AML-193 (cell line): ENCODE measurements at regions not wholly inside any gene's neighbourhood (a gene's known extent, or its start where the extent isn't known, plus 50 kb on each side); places are given as distances from the start of the nearest gene placed in this dataset.

Experiments
- DNase-seq, 2 experiments: peaks; one replicate each; lab custom pipeline; 2025; lab: John Stamatoyannopoulos, UW

DNA sequence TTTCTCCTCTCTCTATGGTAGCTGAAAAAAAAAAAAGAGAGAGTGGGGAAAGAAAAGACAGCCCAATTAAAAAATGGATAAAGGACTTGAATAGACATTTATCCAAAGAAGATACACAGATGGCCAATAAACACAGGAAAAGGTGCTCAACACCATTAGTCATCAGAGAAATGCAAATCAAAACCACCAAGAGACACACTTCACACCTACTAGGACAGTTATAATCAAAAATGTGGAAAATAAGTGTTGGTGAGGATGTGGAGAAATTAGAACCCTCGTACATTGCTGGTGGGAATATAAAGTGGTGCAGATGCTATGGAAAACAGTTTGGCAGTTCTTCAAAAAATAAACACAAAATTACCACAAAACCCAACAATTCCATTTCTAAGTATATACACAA lies 172.4 kb upstream of the GRIN2B start:
- DNase-seq = no peak

DNA sequence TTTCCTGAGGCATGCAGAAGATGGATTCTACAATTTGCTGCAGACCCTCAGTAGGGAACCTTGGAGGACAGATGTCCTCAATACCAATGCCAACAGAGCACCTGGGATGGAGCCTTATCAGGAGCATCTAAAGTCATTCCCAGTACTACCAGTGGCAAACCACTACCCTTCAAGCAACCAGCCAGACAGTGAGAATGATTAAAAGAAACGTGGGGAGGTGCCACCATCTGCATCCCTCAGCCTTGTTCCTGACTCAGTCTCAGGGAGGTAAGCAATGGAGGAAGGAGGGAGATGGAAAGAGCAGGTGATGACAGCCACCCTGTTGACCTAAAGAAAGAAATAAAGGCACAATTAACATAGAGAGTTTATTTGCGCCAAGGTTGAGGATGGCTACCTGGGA lies 175.2 kb upstream of the GRIN2B start:
- DNase-seq = no peak

DNA sequence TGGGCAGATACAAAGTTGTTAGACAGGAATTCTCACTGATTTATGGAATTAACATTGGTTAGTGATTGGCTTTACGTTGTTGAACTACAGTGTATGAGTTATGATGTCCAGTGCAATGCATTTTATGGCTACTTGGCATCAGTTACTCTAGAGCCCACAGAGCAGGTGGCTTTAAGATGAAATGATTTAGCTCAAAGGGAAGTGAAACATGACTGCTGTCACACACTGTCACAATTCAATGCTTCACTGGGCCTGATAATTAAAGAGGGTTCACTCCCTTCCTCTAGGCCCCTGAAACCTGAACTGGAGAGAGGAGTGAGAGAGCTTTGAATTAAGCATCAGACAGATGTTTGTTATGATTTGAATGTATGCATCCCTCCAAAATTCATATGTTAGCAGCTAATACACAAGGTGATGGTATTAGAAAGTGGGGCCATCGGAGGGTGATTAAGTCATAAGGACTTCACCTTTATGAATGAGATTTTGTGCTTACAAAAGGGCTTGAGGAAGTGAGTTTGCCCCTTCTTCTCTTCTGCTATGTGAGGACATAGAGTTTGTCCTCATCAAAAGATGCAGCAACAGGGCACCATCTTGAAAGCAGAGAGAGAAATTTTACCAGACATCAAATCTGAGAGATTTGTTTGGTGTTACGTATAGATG lies 175.8 kb upstream of the GRIN2B start:
- DNase-seq = no peak

DNA sequence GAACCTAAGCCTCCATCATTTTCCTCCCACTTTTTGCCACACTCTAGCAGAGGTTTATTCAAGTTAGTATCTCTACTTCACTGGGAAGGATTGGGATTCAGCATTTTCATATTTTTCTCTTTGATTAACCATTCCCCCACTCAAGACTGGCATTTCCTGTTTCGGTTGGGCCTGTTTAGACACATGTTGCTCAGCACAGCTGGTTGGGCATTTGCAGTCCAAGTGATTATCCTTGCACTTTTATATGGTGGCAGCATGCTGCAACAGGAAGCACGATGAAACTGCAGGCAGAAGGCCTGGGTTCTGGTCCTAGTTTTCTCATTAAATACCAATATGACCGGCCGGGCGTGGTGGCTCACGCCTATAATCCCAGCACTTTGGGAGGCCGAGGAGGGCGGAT lies 182.9 kb upstream of the GRIN2B start:
- no peak for DNase-seq

DNA sequence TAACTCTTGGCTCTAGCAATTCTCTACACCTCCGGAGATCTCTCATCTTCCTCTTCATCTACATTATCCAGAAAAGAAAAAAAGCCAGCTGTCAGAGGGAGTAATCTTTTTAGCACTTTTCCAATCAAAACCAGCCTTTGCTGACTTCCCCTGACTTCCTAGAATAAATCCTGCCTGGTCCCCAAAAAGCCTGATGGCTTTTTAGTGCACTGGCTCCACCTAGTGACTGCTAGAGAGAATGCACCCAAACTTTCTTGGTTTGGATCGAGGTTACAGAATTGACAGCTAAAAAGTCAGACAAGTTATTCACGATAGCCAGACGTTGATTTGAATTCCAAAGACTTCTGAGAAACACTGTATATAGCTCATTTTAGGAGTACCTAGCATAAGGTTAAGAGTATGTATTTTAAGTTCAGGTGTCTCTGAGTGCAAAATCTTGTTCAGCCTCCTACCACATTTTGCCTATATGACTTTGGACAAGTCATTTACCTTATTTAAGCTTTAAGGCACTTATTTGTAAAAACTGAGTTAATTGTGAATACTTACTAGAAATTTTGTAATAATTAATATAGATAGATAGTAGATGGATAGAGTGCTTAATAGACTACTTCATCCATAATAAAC lies 185.7 kb upstream of the GRIN2B start:
- DNase-seq = peak; percentile 25 to 57

DNA sequence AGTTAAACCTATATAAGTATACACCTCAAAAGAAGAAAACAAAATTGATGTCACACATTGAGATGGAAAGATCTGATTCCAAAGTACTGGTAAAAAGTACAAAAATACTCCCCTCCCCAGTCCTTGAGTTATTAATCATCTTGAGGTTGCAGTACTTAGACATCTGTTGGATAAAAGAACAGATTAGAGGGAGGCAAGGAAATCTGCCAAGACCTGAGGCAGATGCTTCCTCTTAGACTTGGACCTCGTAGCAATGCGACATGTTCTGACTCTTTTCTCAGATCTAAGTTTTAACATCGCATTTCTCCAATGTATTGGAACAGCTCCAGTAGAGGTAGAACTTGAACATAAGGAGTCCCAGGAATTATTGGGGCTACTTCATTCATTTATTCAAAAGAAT lies 187.9 kb upstream of the GRIN2B start:
- DNase-seq = no peak

DNA sequence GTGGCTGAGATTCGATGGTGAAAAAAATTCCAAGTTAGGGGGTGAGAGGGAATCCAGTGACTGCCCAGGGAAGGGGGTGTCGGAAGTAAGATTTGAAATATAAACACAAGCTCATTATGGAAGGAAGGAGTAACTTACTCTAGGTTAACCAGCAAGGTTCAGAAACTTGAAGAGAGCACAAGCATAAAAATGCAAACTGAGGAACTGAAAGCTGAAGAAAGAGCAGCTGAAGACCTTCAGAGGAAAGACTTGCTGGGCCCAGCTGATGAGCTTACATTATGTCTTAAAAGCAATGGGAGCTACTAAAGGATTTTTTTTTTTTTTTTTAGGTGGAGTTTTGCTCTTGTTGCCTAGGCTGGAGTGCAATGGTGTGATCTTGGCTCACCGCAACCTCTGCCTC lies 189.7 kb upstream of the GRIN2B start:
- no peak for DNase-seq

DNA sequence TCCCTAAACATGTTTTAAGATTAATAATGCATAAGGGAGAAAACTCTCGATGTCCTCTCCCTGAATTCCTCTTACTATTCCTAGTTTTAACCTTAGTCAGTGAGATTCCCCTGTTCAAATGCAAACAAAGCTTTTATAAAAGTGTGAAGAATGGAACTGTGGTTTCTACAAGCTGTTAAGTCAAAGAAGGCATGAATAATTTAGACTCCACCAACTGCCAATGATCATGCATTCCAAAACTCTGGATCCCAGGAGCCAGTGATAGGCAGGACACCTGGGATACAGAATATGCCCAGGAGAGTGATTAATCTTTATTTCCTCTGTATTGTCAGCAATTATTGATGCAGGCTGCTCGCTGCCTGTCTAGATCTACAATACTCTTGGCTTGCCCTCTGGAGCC lies 190.3 kb upstream of the ATF7IP start:
- DNase-seq = no peak

DNA sequence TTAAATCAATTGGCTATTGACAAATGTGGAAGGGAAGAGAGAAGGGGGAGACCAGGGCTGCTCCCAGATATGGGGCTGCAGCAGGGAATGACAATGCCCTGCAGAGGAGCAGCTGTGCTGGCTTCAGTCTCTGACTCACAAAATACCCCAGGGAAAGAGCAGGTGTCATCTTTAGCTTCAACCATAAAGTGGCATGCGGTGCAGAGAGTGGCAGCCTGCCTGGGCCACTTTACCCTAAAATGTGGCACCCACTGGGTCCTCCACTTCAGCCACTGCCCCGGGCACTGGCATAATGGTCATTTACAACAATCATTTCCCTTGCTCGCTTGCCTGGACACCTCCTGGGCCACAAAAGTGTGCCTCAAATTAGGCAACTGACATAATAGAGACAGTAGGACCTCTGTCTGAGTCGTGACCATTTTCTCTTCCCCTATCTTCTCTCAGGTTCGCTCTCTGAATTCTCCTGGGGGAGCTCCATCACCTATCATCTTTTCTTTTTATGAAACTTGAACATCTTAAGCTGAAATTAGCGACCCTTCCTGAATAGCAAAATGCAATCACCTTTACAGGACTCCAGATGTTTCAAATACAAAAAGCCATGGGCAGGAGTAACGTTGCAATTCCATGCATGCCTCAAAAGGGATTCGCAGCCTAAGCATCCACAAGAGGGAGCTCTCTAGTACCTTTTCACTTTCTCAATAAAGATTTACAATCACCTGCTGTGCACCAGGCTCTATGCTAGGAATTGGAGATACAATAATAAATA lies 179.9 kb upstream of the ATF7IP start:
- DNase-seq = peak; percentile 16 to 38

DNA sequence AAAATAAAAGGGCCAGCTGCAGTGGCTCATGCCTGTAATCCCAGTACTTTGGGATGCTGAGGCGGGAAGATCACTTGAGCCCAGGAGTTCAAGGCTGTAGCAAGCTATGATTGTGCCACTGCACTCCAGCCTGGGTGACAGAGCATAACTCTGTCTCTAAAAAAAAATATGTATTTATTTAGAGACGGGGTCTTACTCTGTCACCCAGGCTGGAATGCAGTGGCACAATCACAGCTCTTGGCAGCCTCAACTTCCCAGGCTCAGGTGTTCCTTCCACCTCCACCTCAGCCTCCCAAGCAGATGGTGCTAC lies 179.3 kb upstream of the ATF7IP start:
- DNase-seq = no peak

DNA sequence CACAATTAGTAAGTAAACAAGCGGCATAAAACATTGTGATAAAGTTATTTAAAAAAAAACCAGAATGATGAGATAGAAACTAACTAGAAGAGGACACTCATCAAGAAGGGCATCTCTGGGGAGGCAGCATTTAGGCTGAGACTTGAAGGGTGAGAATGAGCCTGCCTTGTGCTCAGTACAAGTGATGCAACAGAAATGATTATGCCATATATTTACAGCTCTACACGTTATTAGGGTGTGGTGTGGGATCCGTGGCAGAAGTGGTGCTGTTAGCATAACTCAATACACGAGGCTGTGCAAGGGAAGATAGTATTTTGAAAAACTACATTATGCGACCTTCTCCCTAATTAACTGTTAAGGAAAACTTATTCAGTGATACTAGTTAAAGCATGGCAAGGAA lies 178.5 kb upstream of the ATF7IP start:
- no peak for DNase-seq

DNA sequence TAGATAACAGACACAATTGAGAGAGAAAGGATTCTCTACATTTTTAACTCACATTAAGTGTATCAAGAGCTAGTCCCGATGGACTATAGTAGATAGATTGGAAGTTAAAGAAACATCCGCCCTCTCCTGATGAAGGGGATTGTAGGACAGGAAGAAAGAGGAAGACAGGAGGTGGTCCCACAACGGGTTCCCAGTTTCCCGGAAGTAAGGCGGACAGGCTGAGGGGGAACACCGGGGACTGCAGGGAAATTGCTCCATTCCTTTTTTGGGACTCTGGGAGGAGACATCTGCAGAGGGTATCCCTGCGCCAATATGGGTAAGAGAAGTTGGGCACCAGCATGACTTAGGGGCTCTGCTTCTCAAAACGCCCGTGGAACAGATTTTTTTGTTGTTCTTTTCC lies 177.5 kb upstream of the ATF7IP start:
- DNase-seq = no peak

DNA sequence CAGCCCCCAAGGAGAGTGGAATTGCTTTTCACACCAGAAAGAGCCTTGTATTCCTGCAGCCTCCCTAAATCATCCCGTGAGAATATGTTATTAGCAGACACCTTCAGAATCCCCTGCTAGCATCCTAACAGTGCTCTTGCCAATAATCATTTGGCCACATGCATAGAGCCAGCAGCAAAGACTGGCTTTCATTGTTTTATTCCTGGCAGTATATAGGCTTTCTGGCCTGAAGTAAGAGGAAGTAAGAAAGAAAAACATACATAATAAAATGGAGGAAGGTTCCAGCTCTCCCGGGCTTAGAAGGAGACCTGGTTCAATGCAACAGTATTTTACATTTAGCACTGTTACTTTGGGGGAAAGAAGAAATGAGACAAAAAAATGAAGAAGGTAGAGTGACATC lies 176.7 kb upstream of the ATF7IP start:
- DNase-seq = no peak

DNA sequence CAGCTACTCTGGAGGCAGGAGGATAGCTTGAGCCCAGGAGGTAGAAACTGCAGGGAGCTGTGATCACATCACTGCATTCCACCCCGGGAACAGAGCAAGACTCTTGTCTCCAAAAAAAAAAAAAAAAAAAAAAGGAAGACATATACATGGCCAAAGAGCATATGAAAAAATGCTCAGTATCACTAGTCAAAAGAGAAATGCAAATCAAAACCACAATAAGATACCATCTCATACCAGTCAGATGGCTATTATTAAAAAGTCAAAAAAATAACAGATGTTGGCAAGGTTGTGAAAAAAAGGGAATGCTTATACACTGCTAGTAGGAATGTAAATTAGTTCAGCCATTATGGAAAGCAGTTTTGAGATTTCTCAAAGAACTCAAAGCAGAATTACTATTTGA lies 174.8 kb upstream of the ATF7IP start:
- no peak for DNase-seq

DNA sequence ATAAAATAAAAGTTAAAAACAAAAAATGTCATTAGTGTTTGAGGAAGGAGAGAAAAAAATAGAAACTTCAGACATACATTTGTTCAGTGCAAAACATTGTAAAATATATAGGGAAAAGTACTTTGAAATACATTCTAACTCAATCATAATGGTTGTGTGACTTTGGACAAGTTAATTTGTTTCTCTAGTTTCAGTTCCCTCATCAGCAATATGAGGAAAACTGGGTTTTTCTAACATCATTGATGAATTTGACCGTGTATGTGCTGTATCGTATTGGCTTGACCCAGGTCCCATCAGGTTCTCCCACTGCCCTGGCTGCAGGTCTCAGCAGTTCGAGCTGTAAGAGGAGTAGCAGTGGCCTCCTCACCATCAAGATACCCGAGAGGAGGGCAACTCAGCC lies 173.9 kb upstream of the ATF7IP start:
- DNase-seq = no peak

DNA sequence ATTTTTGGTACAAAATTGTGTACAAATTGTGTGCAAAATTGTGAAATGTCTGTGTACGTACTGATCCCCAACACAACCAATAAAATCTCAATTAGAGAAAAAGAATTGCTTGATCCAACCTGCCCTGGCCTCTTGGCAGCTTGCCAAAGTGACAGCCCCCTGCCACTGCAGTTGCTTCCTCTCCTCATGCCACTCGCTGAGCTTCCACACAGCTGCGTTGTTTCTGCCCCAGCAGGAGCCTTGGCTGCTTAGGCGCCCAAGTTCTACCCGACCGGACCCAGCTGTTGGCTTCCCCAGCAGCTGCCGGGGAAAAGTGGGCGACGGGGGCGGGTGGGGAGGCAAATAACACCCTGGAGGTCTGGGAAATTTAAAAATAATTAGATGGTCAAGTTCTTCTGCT lies 171.8 kb upstream of the ATF7IP start:
- no peak for DNase-seq

DNA sequence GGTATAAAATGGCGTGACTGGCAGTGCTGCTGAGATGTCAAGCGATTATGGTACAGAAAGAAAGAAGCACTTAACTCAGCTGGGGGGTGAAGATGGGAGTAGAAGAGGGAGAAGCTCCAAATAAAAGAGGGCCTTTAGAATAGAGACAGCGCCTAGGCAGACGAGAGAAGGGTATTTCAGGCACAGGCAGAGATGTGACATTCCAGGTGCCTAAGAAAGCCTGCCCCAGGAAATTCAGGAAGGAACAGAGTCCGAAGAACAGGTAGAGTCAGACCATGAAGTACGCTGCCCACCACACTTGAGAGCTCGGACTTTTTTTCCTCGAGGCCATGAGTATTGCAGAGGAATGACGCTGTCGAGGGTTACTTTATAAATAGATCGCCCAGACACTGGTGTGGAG lies 170.9 kb upstream of the ATF7IP start:
- no peak for DNase-seq

DNA sequence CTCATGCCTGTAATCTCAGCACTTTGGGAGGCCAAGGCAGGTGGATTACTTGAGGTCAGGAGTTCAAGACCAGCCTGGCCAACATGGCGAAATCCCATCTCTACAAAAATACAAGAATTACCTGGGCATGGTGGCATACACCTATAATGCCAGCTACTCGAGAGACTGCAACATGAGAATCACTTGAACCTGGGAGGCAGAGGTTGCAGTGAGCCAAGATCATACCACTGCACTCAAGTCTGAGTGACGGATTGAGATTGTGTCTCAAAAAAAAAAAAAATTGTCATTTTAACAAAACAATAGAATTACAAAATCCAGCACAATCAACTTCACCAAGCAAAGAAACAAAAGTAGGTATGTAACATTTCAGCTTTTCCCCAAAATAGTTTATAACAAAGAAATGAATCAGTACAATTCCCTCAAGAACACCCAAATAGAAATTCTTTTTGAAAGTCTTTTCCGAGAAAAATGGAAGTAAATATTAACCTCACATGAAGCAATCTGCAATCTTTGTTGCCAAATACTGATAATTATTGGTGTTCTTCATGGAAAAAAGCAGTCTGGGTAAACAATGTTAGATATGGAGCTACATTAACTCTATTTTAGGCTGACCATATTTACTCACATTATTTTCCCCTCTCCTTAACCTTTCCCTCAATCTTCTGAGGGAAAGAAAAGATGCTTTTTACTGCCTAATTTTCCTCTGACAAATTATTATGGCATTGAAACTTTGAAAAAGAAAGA lies 165.9 kb upstream of the ATF7IP start:
- DNase-seq = no peak

DNA sequence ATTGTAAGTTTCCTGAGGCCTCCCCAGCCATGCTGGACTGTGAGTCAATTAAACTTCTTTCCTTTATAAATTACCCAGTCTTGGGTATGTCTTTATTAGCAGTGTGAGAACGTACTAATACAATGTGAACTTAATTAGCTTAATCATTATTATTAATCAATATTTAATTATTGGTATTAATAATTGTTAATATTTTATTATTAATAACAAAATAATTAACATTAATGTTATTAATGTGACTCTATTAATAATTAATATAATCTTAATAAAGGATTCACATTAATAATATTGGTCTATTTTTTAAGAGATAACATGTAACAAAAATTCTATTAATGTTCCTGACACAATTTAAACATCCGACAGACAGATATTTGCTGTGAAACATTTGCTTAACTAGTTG lies 164.9 kb upstream of the ATF7IP start:
- no peak for DNase-seq

DNA sequence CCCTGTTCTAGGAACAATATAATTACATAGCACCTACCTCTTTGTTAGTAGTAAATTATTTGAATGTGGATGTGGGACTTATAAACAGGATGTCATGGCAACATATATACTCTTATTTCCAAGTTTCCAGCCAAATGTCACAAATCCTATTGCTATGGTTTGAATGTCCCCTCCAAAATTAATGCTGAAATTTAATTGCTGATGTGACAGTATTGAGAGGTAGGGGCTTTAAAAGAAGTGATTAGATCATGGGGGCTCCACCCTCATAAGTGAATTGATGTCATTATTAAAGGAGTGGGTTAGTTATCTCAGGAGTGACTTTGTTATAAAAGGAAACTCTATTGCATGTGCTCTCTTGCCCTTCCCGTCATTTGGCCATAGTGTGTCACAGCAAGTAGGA lies 164.2 kb upstream of the ATF7IP start:
- no peak for DNase-seq

DNA sequence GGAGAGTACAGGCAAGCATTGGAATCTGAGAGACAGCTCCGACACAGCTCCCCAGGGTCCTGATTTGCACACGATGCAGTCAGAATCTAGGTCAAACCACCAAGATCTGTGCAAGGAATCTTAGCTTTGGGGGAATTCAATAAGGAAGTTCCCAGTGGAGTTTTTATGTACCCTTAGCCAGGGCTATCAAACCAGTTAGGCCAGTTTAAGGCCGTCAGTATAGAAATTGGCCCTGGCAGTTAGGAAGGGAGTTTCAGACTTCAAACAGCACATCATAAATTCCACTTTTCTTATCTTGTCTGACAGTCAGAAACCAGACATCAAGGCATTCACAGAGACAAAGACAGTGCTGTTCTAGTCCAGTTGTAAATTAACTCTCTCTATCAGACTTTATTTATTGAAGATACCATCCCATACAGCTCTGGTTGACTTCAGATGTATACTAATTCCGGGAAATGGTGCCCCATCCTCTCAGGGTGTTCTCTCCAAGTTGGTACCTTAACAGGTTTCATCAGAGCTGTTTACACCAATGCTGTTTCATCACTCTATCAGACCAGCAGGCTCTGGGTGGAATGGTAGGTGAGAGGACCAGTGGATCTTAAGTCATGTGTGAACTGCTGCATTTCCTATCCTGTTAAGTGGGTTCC lies 157.5 kb upstream of the ATF7IP start:
- DNase-seq = no peak

DNA sequence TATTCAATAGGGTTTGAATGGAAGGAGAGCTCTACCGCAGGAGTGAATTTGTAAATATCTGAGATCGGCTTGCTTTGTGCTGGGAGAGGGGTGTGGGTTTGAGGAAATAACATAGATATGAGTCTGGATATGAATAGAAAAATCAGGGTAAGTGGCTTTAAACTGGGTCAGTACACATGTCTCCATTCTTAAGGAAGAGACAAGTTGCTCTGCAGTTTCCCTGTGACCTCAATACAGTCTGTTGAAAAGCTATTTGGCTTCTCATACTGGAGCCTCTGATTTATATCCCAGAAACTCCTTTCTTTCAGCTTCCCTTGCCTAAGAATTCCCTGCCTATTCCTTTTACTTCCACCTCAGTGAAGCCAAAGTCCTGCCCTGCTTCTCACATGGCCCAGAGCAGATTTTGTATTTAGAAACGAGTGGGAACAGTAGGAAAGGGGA lies 153.5 kb upstream of the ATF7IP start:
- no peak for DNase-seq
